OCI-LY1 (cell line): ENCODE measurements at regions not wholly inside any gene's neighbourhood (a gene's known extent, or its start where the extent isn't known, plus 50 kb on each side); places are given as distances from the start of the nearest gene placed in this dataset.

Experiments used
- H2AFZ ChIP-seq: fragments of 200-600 bp; sonication (generic), shearing (Covaris generic); 2 replicates; pipeline ENCODE4 v1.6.0; 2014; ENCODE audit warnings: antibody characterized with exemption, mild to moderate bottlenecking, low read length
- H3F3A ChIP-seq: fragments of 200-600 bp; sonication (generic), shearing (Covaris generic); 2 replicates; pipeline ENCODE4 v1.6.0; 2014; ENCODE audit warnings: mild to moderate bottlenecking, antibody characterized with exemption, low read length, moderate library complexity; ENCODE audit not compliant: insufficient read depth
- H3K27ac ChIP-seq: fragments of 200-600 bp; sonication (generic); 2 replicates; pipeline ENCODE4 v1.5.1; 2014; ENCODE audit warnings: low read length, mixed run types, mild to moderate bottlenecking, low read depth; ENCODE audit not compliant: poor library complexity, severe bottlenecking
- H3K27me3 ChIP-seq: fragments of 200-600 bp; sonication (generic); 2 replicates; pipeline ENCODE4 v1.6.0; 2014; ENCODE audit warnings: antibody characterized with exemption, mild to moderate bottlenecking, low read length, moderate library complexity; ENCODE audit not compliant: insufficient read depth
- H3K36me3 ChIP-seq: fragments of 200-600 bp; sonication (generic); 2 replicates; pipeline ENCODE4 v1.6.1; 2014; ENCODE audit warnings: mild to moderate bottlenecking, antibody characterized with exemption, low read length, moderate library complexity, mixed read lengths; ENCODE audit not compliant: insufficient read depth
- H3K4me1 ChIP-seq: fragments of 200-600 bp; sonication (generic); 2 replicates; pipeline ENCODE4 v1.5.1; 2014; ENCODE audit warnings: mild to moderate bottlenecking, low read length, moderate library complexity; ENCODE audit not compliant: insufficient read depth, severe bottlenecking
- H3K4me2 ChIP-seq: fragments of 200-600 bp; sonication (generic), shearing (Covaris generic); 2 replicates; pipeline ENCODE4 v1.6.1; 2014; ENCODE audit warnings: low read length
- H3K4me3 ChIP-seq: fragments of 200-600 bp; sonication (generic); 2 replicates; pipeline ENCODE4 v1.5.1; 2014; ENCODE audit warnings: low read length, low read depth, mild to moderate bottlenecking, mixed read lengths; ENCODE audit not compliant: poor library complexity, severe bottlenecking
- H3K79me2 ChIP-seq: fragments of 200-600 bp; shearing (Covaris generic); 2 replicates; pipeline ENCODE4 v1.6.1; 2016; ENCODE audit warnings: mixed run types, low read length, mixed read lengths; ENCODE audit not compliant: insufficient read depth
- H3K9ac ChIP-seq: fragments of 200-600 bp; sonication (generic), shearing (Covaris generic); 2 replicates; pipeline ENCODE4 v1.6.1; 2014; ENCODE audit warnings: mild to moderate bottlenecking, low read length, mixed read lengths
- H3K9me2 ChIP-seq: fragments of 200-600 bp; sonication (generic), shearing (Covaris generic); 2 replicates; pipeline ENCODE4 v1.6.1; 2014; ENCODE audit warnings: low read depth, mild to moderate bottlenecking, low read length, mixed read lengths
- H3K9me3 ChIP-seq: fragments of 200-600 bp; shearing (Covaris generic); 2 replicates; pipeline ENCODE4 v1.6.1; 2014; ENCODE audit warnings: low read length, mixed read lengths
- H4K20me1 ChIP-seq: fragments of 200-600 bp; sonication (generic), shearing (Covaris generic); 2 replicates; pipeline ENCODE4 v1.6.0; 2016; ENCODE audit warnings: mild to moderate bottlenecking, low read length; ENCODE audit not compliant: insufficient read depth
- CTCF ChIP-seq: fragments of 200-600 bp; sonication (generic), shearing (Covaris generic); IDR thresholded peaks from 2 replicates; pipeline ENCODE4 v1.5.1; 2017; ENCODE audit warnings: mild to moderate bottlenecking, antibody characterized with exemption, low read length, moderate library complexity, mixed read lengths
- EZH2 ChIP-seq: fragments of 200-600 bp; sonication (generic), shearing (Covaris generic); IDR thresholded peaks from 2 replicates; pipeline ENCODE4 v1.8.0; 2017; ENCODE audit warnings: borderline replicate concordance, mixed run types, mild to moderate bottlenecking, antibody characterized with exemption, low read length, moderate library complexity, mixed read lengths

- H4K20me1 ChIP-seq, result no peaks in the 10 kb centered on the region
- H3K4me1 ChIP-seq, result no peaks in the 10 kb centered on the region
These were observed 121.1 kb upstream of the NDST4 start for GRCh38 chr4:115234405-115235093.

GRCh38 chr4:115233600-115233999, 120.2 kb upstream of the NDST4 start:
- Histone ChIP-seq H3K9me3 (no peaks in the 10 kb centered on the region), H3K36me3 (no peaks in the 10 kb centered on the region), H3K4me1 (no peaks in the 10 kb centered on the region), H3K4me3 (no peak overlapping the region), H2AFZ (no peak overlapping the region), H3K79me2 (no peaks in the 10 kb centered on the region), H3K27me3 (no peaks in the 10 kb centered on the region), H3F3A (no peaks in the 10 kb centered on the region), H3K9ac (no peak overlapping the region), H3K27ac (no peak overlapping the region), H4K20me1 (no peaks in the 10 kb centered on the region), H3K4me2 (no peak overlapping the region), H3K9me2 (no peaks in the 10 kb centered on the region)
- no peak for TF ChIP-seq CTCF
- no peak for TF ChIP-seq EZH2

More at GRCh38 chr4:115234405-115235093, 121.1 kb upstream of the NDST4 start:
- Histone ChIP-seq H3K27me3 (no peaks in the 10 kb centered on the region), H2AFZ (no peak overlapping the region), H3K9ac (no peak overlapping the region), H3K9me2 (no peaks in the 10 kb centered on the region), H3K9me3 (no peaks in the 10 kb centered on the region), H3K27ac (no peak overlapping the region), H3K4me2 (no peak overlapping the region), H3F3A (no peaks in the 10 kb centered on the region), H3K4me3 (no peak overlapping the region), H3K36me3 (no peaks in the 10 kb centered on the region), H3K79me2 (no peaks in the 10 kb centered on the region)
- TF ChIP-seq EZH2 (no peak), CTCF (peak; percentile 59)

GRCh38 chr4:115229873-115230272, 116.5 kb upstream of the NDST4 start:
- Histone ChIP-seq H3K9me3 (no peaks in the 10 kb centered on the region), H3K4me2 (no peak overlapping the region), H4K20me1 (no peaks in the 10 kb centered on the region), H3K9me2 (no peaks in the 10 kb centered on the region), H3F3A (no peaks in the 10 kb centered on the region), H3K4me1 (no peaks in the 10 kb centered on the region), H3K27me3 (no peaks in the 10 kb centered on the region), H3K9ac (no peak overlapping the region), H3K79me2 (no peaks in the 10 kb centered on the region), H3K36me3 (no peaks in the 10 kb centered on the region), H3K27ac (no peak overlapping the region), H3K4me3 (no peak overlapping the region), H2AFZ (no peak overlapping the region)
- TF ChIP-seq CTCF (no peak), EZH2 (no peak)
